ENCODE measurements at regions not wholly inside any gene's neighbourhood (a gene's known extent, or its start where the extent isn't known, plus 50 kb on each side); places are given as distances from the start of the nearest gene placed in this dataset.
"Not testable (repeated sequence)": the region's sequence is repeated elsewhere in the genome, so short reads cannot be mapped to it uniquely, and the experiment has no call there.

DNA sequence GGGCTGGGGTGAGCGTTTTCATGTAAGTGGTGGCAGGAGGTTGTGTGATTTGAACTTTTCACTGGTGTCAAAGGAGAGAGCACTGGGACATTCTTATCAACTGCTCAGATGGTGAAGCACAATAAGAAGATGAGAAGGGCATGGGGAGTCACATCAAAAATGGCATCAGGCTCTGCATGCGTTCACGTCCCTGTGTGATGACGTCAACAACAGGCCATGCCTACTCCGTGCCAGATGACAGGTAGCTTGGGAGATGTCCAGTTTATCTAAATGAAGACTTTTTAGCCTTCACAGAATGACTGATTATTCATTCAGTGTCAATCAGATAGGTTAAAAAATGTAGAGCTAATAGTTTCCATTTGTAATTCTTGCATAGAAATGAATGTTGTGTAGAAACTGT, 264.3 kb upstream of the POM121L12 start:
- H4K20me1 ChIP-seq = no peaks in the 10 kb centered on the region
- no peak overlapping the region for H3K4me3 ChIP-seq
- H3K36me3 ChIP-seq = no peaks in the 10 kb centered on the region
- no peak for TF ChIP-seq Cebpa-rat (IDR thresholded peaks at IDR 0.05)
- H3K4me2 ChIP-seq = no peak overlapping the region
- no peak overlapping the region for H3K27ac ChIP-seq
- H3K9me3 ChIP-seq (replicated peaks in 1 of 11) = no peaks in the 10 kb centered on the region
- no peak overlapping the region for H3K9ac ChIP-seq
- H3K4me1 ChIP-seq = no peaks in the 10 kb centered on the region
- H3K27me3 ChIP-seq = no peaks in the 10 kb centered on the region

- H3K36me3 ChIP-seq = no peaks in the 10 kb centered on the region
- no peak overlapping the region for H3K4me2 ChIP-seq
- H3K9me3 ChIP-seq (replicated peaks in 1 of 11) = no peaks in the 10 kb centered on the region
- no peaks in the 10 kb centered on the region for H3K4me1 ChIP-seq
- no peaks in the 10 kb centered on the region for H3K27me3 ChIP-seq
- no peaks in the 10 kb centered on the region for H4K20me1 ChIP-seq
- no peak overlapping the region for H3K27ac ChIP-seq
- no peak for TF ChIP-seq Cebpa-rat (IDR thresholded peaks at IDR 0.05)
- no peak overlapping the region for H3K9ac ChIP-seq
- no peak overlapping the region for H3K4me3 ChIP-seq
Observed at GRCh38 chr7:52764492-52765169, 270.8 kb upstream of the POM121L12 start.

DNA sequence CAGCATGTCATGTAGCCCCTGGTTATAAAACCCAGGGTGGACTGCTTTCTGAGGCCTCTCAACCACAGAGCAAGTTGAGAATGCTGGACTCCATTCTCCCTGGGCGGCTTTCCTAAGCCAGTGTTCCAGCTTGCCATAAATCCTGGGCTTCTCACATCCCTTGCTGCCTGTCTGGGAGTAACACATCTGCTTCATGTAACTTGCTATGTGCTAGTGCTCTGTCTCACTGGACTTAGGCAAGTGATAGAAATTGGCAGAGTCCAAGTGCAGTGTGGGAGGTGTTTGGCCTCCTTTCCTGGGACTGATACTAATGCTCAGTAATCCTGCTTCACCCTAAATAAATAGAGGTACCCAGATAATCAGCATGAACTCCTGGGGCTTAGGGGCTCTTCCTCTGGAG, 277.1 kb upstream of the POM121L12 start:
- no peak overlapping the region for H3K4me2 ChIP-seq
- H3K36me3 ChIP-seq = no peaks in the 10 kb centered on the region
- no peaks in the 10 kb centered on the region for H3K27me3 ChIP-seq
- H3K4me3 ChIP-seq = no peak overlapping the region
- no peaks in the 10 kb centered on the region for H3K4me1 ChIP-seq
- no peak overlapping the region for H3K9ac ChIP-seq
- H3K27ac ChIP-seq = no peak overlapping the region
- TF ChIP-seq Cebpa-rat (IDR thresholded peaks at IDR 0.05) = no peak
- H4K20me1 ChIP-seq = no peaks in the 10 kb centered on the region
- no peaks in the 10 kb centered on the region for H3K9me3 ChIP-seq (replicated peaks in 1 of 11)

DNA sequence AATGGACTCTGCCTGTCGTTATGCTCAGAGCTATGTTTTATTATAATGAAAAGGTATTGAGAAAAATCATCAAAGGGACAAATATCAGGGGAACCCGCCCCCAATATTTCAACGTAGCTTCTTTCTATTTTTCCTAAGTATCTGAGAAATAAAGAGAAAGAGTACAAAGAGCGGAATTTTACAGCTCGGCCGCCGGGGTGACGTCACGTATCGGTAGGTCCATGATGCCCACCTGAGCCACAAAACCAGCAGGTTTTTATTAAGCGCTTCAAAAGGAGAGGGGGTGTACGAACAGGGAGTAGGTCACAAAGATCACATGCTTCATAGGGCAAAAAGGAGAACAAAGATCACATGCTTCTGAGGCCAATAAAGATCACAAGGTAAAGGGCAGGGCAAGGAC, 281.6 kb upstream of the POM121L12 start:
- Histone ChIP-seq H3K36me3 (no peaks in the 10 kb centered on the region), H4K20me1 (no peaks in the 10 kb centered on the region), H3K4me1 (no peaks in the 10 kb centered on the region), H3K4me2 (no peak overlapping the region), H3K27me3 (no peaks in the 10 kb centered on the region), H3K9me3 (replicated peaks in 1 of 11) (no peaks in the 10 kb centered on the region), H3K27ac (no peak overlapping the region), H3K4me3 (no peak overlapping the region), H3K9ac (no peak overlapping the region)
- no peak for TF ChIP-seq Cebpa-rat (IDR thresholded peaks at IDR 0.05)

DNA sequence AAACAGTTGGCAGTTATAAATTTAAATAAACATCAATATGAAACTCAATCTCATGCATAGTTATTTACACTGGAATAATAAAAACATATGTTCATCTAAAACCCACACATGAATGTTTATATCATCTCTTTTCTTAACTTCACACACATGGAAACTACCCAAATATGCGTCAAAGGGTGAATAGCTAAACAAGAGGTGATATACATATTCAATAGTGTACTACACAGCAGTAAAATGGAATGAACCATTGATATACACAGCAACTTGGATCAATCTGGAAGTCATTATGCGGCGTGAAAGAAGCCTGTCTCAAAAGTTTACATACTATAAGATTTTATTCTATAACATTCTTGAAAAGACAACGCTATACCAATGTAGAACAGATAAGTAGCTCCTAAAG, 282.5 kb upstream of the POM121L12 start:
- no peaks in the 10 kb centered on the region for H3K27me3 ChIP-seq
- TF ChIP-seq Cebpa-rat (IDR thresholded peaks at IDR 0.05) = no peak
- no peaks in the 10 kb centered on the region for H3K9me3 ChIP-seq (replicated peaks in 1 of 11)
- H3K4me3 ChIP-seq = no peak overlapping the region
- no peak overlapping the region for H3K27ac ChIP-seq
- H3K4me2 ChIP-seq = no peak overlapping the region
- H3K4me1 ChIP-seq = no peaks in the 10 kb centered on the region
- H3K36me3 ChIP-seq = no peaks in the 10 kb centered on the region
- no peaks in the 10 kb centered on the region for H4K20me1 ChIP-seq
- H3K9ac ChIP-seq = no peak overlapping the region

DNA sequence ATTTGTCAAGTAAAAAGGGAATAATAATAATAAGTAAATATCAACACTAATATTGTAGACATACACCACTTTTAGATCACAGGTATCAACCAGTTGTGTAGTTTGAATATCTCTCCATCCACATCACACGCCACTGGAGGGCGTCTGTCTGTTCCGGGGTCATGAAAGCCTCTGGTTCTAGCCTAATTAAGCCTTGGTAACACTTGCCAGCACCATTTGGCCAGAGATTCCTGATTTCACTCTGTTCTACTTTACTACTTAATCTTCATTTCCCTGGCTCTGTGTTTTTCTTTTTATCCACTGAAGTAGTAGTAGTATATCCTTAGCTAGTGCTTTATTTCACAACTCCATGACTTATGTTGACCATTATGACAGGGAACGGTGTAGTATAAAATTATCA, 285.6 kb upstream of the POM121L12 start:
- Histone ChIP-seq H3K27me3 (no peaks in the 10 kb centered on the region), H3K4me3 (no peak overlapping the region), H3K9ac (no peak overlapping the region), H3K9me3 (replicated peaks in 1 of 11) (no peaks in the 10 kb centered on the region), H3K4me2 (no peak overlapping the region), H3K36me3 (no peaks in the 10 kb centered on the region), H4K20me1 (no peaks in the 10 kb centered on the region), H3K27ac (no peak overlapping the region), H3K4me1 (no peaks in the 10 kb centered on the region)
- TF ChIP-seq Cebpa-rat (IDR thresholded peaks at IDR 0.05) = no peak

GRCh38 chr7:52747817-52748216, 287.6 kb upstream of the POM121L12 start:
- H4K20me1 ChIP-seq = no peaks in the 10 kb centered on the region
- no peak overlapping the region for H3K4me3 ChIP-seq
- H3K27ac ChIP-seq = no peak overlapping the region
- no peaks in the 10 kb centered on the region for H3K36me3 ChIP-seq
- no peaks in the 10 kb centered on the region for H3K9me3 ChIP-seq (replicated peaks in 1 of 11)
- H3K27me3 ChIP-seq = no peaks in the 10 kb centered on the region
- H3K9ac ChIP-seq = no peak overlapping the region
- peak in 2 of 11 experiments; percentile 31 to 49; a peak in 1 of 22 replicates for TF ChIP-seq Cebpa-rat (IDR thresholded peaks at IDR 0.05)
- no peak overlapping the region for H3K4me2 ChIP-seq
- no peaks in the 10 kb centered on the region for H3K4me1 ChIP-seq

DNA sequence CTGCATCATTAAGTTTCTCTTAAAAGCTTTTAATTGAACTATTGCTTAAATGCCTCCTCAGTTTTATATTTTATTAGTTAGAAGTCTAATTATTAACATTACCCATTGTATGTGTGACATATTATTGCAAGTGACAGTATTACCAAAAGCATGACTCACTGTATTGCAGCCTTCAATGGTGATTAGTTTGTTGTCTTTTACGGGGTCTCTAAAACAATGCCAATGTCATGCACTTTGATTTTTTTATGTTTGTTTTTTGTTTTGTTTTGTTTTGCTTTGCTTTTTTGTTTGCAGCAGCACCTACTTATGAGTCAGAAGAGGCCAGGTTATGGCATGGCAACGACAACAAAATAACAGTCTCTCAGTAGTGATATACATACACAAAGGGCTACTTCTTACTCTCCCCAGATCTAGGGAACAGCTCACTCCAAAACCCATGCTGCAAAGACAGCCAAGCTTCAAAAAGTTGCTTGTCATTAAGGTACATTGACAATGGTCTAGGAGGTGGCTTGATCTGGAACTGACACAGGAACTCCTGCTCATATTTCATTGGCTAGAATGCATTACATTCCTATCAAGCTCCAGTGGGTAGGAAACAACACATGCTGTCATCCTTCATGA, 293.7 kb upstream of the POM121L12 start:
- Histone ChIP-seq H4K20me1 (no peaks in the 10 kb centered on the region), H3K36me3 (no peaks in the 10 kb centered on the region), H3K27ac (no peak overlapping the region), H3K27me3 (no peaks in the 10 kb centered on the region), H3K4me2 (no peak overlapping the region), H3K9ac (no peak overlapping the region), H3K4me1 (no peaks in the 10 kb centered on the region), H3K4me3 (no peak overlapping the region), H3K9me3 (replicated peaks in 1 of 11) (no peaks in the 10 kb centered on the region)
- TF ChIP-seq Cebpa-rat (IDR thresholded peaks at IDR 0.05) = no peak

GRCh38 chr7:52735656-52736055, 299.8 kb upstream of the POM121L12 start:
- TF ChIP-seq Cebpa-rat (IDR thresholded peaks at IDR 0.05) = no peak
- no peaks in the 10 kb centered on the region for H3K9me3 ChIP-seq (replicated peaks in 1 of 11)
- H3K9ac ChIP-seq = no peak overlapping the region
- H4K20me1 ChIP-seq = no peaks in the 10 kb centered on the region
- no peak overlapping the region for H3K27ac ChIP-seq
- H3K27me3 ChIP-seq = no peaks in the 10 kb centered on the region
- H3K36me3 ChIP-seq = no peaks in the 10 kb centered on the region
- no peak overlapping the region for H3K4me3 ChIP-seq
- H3K4me1 ChIP-seq = no peaks in the 10 kb centered on the region
- H3K4me2 ChIP-seq = no peak overlapping the region

GRCh38 chr7:52728683-52729082, 306.8 kb upstream of the POM121L12 start:
- not testable (repeated sequence) for H3K4me3 ChIP-seq

More at GRCh38 chr7:52728683-52729082, 306.8 kb upstream of the POM121L12 start:
- H3K27ac ChIP-seq; H3K27me3 ChIP-seq; H3K9me3 ChIP-seq (replicated peaks in 1 of 11); H3K4me1 ChIP-seq; H3K9ac ChIP-seq; H3K36me3 ChIP-seq; H3K4me2 ChIP-seq; H4K20me1 ChIP-seq: not testable (repeated sequence)

Measured in BLaER1 treated with 17β-estradiol and CSF1 and Interleukin-3, amounts not matched to agents 10 nM and 100 nM (cell line).